ENCODE measurements at regions not wholly inside any gene's neighbourhood (a gene's known extent, or its start where the extent isn't known, plus 50 kb on each side); places are given as distances from the start of the nearest gene placed in this dataset.

- FAIRE-seq (no peak), DNase-seq (ENCODE audit: low read depth in 1 of 2, low spot score in 2 of 2) (peak in 1 of 2 experiments; percentile 41)
- no peak overlapping the region for H3K4me3 ChIP-seq (ENCODE audit: extremely low read depth in 1 of 4, insufficient read depth in 2 of 4, low read depth in 3 of 4, low read length in 4 of 4)
- ChIA-PET POLR2A (ENCODE audit: partially characterized antibody) (no interaction called here), CTCF (ENCODE audit: partially characterized antibody) (interaction anchor here (0.7 to 2.4 kb wide), 4 partner anchors 9 to 227 kb away, joined by 3 to 16 read pairs (median 4); no protein-coding TSS in a partner anchor)
- H2AK5ac ChIP-seq (ENCODE audit: low read depth, low read length), result no peak overlapping the region
- H3K4me1 ChIP-seq (replicated peaks in 1 of 4; ENCODE audit: control insufficient read depth in 3 of 4, insufficient read depth in 4 of 4, low read length in 3 of 4), result peaks cover 0 to 3% (median 2%) of the 10 kb centered on the region in 4 experiments; a peak in 3 of 7 replicates
- H4K5ac ChIP-seq (ENCODE audit: insufficient read length, low read depth, low read length), result no peak overlapping the region
- H3K36me3 ChIP-seq (ENCODE audit: control insufficient read depth in 2 of 4, insufficient read depth in 4 of 4, low read length in 3 of 4), result no peaks in the 10 kb centered on the region
- no peak overlapping the region for H2BK120ac ChIP-seq (replicated peaks; ENCODE audit: low read depth, low read length)
- H3K9ac ChIP-seq (replicated peaks in 1 of 4; ENCODE audit: extremely low read depth in 1 of 4, low read depth in 3 of 4, low read length in 3 of 4), result no peak overlapping the region; a peak in 1 of 7 replicates
- H2BK20ac ChIP-seq (ENCODE audit: low read length), result no peak overlapping the region
- no peak overlapping the region for H3K56ac ChIP-seq (replicated peaks; ENCODE audit: insufficient read length, low read depth, low read length)
- peaks cover 0 to 27% (median 11%) of the 10 kb centered on the region in 4 experiments; a peak in 6 of 7 replicates for H3K27me3 ChIP-seq (replicated peaks in 1 of 4; ENCODE audit: control insufficient read depth in 3 of 4, extremely low read depth in 1 of 4, insufficient read depth in 3 of 4, low read length in 3 of 4)
- WGBS, 2 experiments (ENCODE audit: extremely low coverage in 1 of 2, insufficient coverage in 1 of 2, insufficient read length in 1 of 2, insufficient replicate concordance in 2 of 2, low coverage in 1 of 2, low lambda C conversion rate in 2 of 2, missing lambda C conversion rate in 1 of 2), result 86% methylated on average over 23 of the region's 23 CpGs; no CpG with 5 or more reads in 1 of the 2 experiments
- H3K18ac ChIP-seq (ENCODE audit: extremely low read depth, low read length), result no peak overlapping the region
- no peak overlapping the region for H2AFZ ChIP-seq (ENCODE audit: low read length)
- H3K4ac ChIP-seq (replicated peaks; ENCODE audit: insufficient read length, low read depth, low read length), result no peak overlapping the region
- H3K23ac ChIP-seq (ENCODE audit: insufficient read length), result no peak overlapping the region
- no peak overlapping the region for H3K27ac ChIP-seq (ENCODE audit: low read depth, low read length)
- H2BK15ac ChIP-seq (ENCODE audit: low read length), result no peak overlapping the region
- no peak overlapping the region for H3K4me2 ChIP-seq (ENCODE audit: insufficient read depth in 1 of 2, low read depth in 2 of 2, low read length in 2 of 2)
- no peak overlapping the region for H4K91ac ChIP-seq (replicated peaks; ENCODE audit: insufficient read length, low read length)
- no peak overlapping the region for H2BK5ac ChIP-seq (ENCODE audit: low read depth, low read length)
- H3K23me2 ChIP-seq (ENCODE audit: low read depth, low read length), result peaks cover 7% of the 10 kb centered on the region; the same call in 1 of the 2 replicates
- H4K20me1 ChIP-seq (replicated peaks in 1 of 2; ENCODE audit: control insufficient read depth in 1 of 2, insufficient read depth in 2 of 2, low read length in 2 of 2), result peaks cover 0 to 6% of the 10 kb centered on the region in 2 experiments
- no peaks in the 10 kb centered on the region for H3K9me3 ChIP-seq (ENCODE audit: insufficient read depth in 2 of 2, low read depth in 1 of 2, low read length in 1 of 2)
- no peaks in the 10 kb centered on the region for H3K79me1 ChIP-seq (ENCODE audit: low read depth, low read length)
- H2BK12ac ChIP-seq (ENCODE audit: low read depth, low read length), result no peak overlapping the region
- no peak overlapping the region for H4K8ac ChIP-seq (ENCODE audit: extremely low read depth, insufficient read depth, low read length)
- TF ChIP-seq RFX5 (IDR thresholded peaks at IDR 0.05; ENCODE audit: borderline replicate concordance, low read depth, low read length) (no peak), CEBPB (IDR thresholded peaks at IDR 0.05; ENCODE audit: low read depth, low read length) (no peak), SP1 (IDR thresholded peaks at IDR 0.05; ENCODE audit: low read depth, low read length) (no peak), CBX5 (IDR thresholded peaks at IDR 0.05; ENCODE audit: low read depth, low read length) (no peak), KDM1A (IDR thresholded peaks at IDR 0.05; ENCODE audit: borderline replicate concordance, low read length) (no peak), KDM4A (IDR thresholded peaks at IDR 0.05; ENCODE audit: low read depth, low read length, severe bottlenecking) (no peak), CBX8 (IDR thresholded peaks at IDR 0.05; ENCODE audit: borderline replicate concordance, low read depth, low read length) (no peak)
- no peaks in the 10 kb centered on the region for H3K79me2 ChIP-seq (ENCODE audit: control insufficient read depth in 1 of 2, insufficient read depth in 2 of 2, low read length in 2 of 2)
- H3K14ac ChIP-seq (ENCODE audit: insufficient read length), result no peak overlapping the region
Observed at GRCh38 chr4:8690216-8691150, 97.9 kb downstream of the CPZ start.

Data from H1 (cell line).